HL-60 (cell line): ENCODE measurements at regions not wholly inside any gene's neighbourhood (a gene's known extent, or its start where the extent isn't known, plus 50 kb on each side); places are given as distances from the start of the nearest gene placed in this dataset.
A peak's percentile ranks its signal among the peaks of the same experiment; 100 is the strongest.

Experiments
- DNase-seq, 2 experiments: peaks; one replicate each; pipeline ENCODE4 v3.0.0-alpha.2; 2010 to 2020; ENCODE audit warnings: low read depth in 1 of 2, low spot score in 1 of 2
- H3K27ac ChIP-seq: fragments of 250-450 bp; sonication (Bioruptor Pico); replicated peaks from 2 replicates; pipeline ENCODE4 v1.5.1; 2020; ENCODE audit warnings: mild to moderate bottlenecking, moderate library complexity
- H3K27me3 ChIP-seq: fragments of 250-450 bp; sonication (Bioruptor Pico); 2 replicates; pipeline ENCODE4 v1.5.1; 2021; ENCODE audit warnings: mild to moderate bottlenecking, moderate library complexity; ENCODE audit not compliant: insufficient read depth, poor library complexity, severe bottlenecking
- H3K4me3 ChIP-seq: replicated peaks from 2 replicates; pipeline ENCODE4 v1.5.1; 2011; ENCODE audit warnings: mild to moderate bottlenecking, control low read depth, low read length; ENCODE audit not compliant: insufficient read depth
- GABPA ChIP-seq: IDR thresholded peaks from 2 replicates; pipeline ENCODE4 v1.6.1; 2012; ENCODE audit warnings: low read depth
- POLR2AphosphoS5 ChIP-seq: IDR thresholded peaks from 2 replicates; pipeline ENCODE4 v1.6.1; 2012; ENCODE audit warnings: low read depth
- REST ChIP-seq: IDR thresholded peaks from 2 replicates; pipeline ENCODE4 v1.6.1; 2012; ENCODE audit warnings: low read depth; ENCODE audit not compliant: insufficient replicate concordance
- SPI1 ChIP-seq: IDR thresholded peaks from 2 replicates; pipeline ENCODE4 v1.6.1; 2012; ENCODE audit warnings: low read depth, mild to moderate bottlenecking, borderline replicate concordance
- TF ChIP-seq, protein P1 (sequence below): IDR thresholded peaks from one replicate; pipeline ENCODE4 v1.5.1; 2011; ENCODE audit warnings: low read length, control low read depth, inconsistent platforms; ENCODE audit not compliant: insufficient read depth

- Histone ChIP-seq H3K4me3 (no peak overlapping the region), H3K27me3 (no peaks in the 10 kb centered on the region), H3K27ac (no peak overlapping the region)
- TF ChIP-seq POLR2AphosphoS5: no peak
- TF ChIP-seq, protein P1, sequence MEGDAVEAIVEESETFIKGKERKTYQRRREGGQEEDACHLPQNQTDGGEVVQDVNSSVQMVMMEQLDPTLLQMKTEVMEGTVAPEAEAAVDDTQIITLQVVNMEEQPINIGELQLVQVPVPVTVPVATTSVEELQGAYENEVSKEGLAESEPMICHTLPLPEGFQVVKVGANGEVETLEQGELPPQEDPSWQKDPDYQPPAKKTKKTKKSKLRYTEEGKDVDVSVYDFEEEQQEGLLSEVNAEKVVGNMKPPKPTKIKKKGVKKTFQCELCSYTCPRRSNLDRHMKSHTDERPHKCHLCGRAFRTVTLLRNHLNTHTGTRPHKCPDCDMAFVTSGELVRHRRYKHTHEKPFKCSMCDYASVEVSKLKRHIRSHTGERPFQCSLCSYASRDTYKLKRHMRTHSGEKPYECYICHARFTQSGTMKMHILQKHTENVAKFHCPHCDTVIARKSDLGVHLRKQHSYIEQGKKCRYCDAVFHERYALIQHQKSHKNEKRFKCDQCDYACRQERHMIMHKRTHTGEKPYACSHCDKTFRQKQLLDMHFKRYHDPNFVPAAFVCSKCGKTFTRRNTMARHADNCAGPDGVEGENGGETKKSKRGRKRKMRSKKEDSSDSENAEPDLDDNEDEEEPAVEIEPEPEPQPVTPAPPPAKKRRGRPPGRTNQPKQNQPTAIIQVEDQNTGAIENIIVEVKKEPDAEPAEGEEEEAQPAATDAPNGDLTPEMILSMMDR: peak; percentile 85
- peak; percentile 13 to 72 for DNase-seq
Observed at GRCh38 chr20:11204926-11205768, 531.3 kb upstream of the JAG1 start.

- Histone ChIP-seq H3K27ac (no peak overlapping the region), H3K27me3 (no peaks in the 10 kb centered on the region), H3K4me3 (no peak overlapping the region)
- no peak for DNase-seq
- TF ChIP-seq POLR2AphosphoS5: no peak
- no peak for TF ChIP-seq GABPA
- TF ChIP-seq SPI1: no peak
Observed at GRCh38 chr20:11205769-11206362, 532.1 kb upstream of the JAG1 start.

DNA sequence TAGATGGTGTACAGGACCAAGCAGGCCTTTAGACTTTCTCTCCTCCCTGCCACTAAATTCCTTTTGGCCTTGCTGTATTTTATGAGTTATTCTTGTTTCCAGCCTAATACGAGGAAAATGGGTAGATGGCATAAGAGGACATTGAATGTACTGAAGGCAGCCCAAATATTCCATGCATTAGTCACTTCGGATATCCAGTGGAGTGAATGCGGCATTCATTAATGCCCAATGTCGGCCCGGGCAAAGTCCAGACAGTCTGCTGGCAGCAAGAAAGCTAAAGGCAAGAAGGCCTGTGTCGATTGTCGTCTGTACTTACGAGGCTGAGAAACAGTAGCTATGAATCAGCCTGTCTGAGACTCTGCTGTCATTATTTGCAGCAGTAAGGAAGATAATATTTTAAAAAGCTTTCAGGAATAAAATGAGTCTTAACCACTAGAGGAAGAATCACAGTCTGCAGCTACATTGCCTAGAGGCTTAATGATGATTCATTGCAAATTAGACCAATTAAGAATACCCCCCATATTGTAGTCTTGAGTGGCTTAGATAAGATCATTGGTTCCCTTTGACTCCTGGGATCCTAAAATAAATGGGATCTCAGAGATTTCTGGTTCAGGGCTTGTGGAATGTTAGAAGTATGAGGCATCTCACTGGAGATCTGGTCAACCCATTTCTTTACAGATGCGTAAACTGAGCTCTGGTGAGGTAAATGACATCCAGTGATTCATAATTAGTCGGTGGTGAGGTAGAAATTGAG, 534.1 kb upstream of the JAG1 start:
- H3K27me3 ChIP-seq: no peaks in the 10 kb centered on the region
- H3K4me3 ChIP-seq: no peak overlapping the region
- DNase-seq: no peak
- TF ChIP-seq GABPA (no peak), POLR2AphosphoS5 (no peak), SPI1 (no peak), REST (no peak)
- TF ChIP-seq, protein P1: no peak
- H3K27ac ChIP-seq: no peak overlapping the region

DNA sequence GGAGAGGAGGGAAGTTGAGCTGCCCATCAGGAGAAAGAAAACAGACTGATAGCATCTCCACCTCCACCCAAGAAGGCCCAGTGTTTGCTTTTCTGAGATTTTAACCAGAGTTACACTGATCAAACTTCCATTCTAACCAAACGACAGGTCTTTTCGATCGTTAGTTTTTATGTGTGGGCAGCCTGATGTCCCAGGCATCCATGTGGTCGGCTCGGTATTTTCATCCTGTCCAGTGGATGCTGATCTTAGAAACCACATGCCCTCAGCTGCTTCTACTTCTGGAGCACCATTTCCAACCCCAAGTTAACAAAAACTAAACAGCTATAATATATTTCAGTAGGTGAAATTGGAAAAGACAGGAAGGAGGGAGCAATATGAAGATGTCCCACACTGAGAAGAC, 536.8 kb upstream of the JAG1 start:
- no peak overlapping the region for H3K27ac ChIP-seq
- no peaks in the 10 kb centered on the region for H3K27me3 ChIP-seq
- no peak overlapping the region for H3K4me3 ChIP-seq
- TF ChIP-seq, protein P1: no peak
- no peak for TF ChIP-seq SPI1
- TF ChIP-seq GABPA: no peak
- TF ChIP-seq POLR2AphosphoS5: no peak
- TF ChIP-seq REST: no peak
- DNase-seq: no peak
